H9 (cell line): ENCODE measurements at regions not wholly inside any gene's neighbourhood (a gene's known extent, or its start where the extent isn't known, plus 50 kb on each side); places are given as distances from the start of the nearest gene placed in this dataset.

ENCODE experiments used
- DNase-seq: peaks from one replicate; pipeline ENCODE4 v3.0.0-alpha.2; 2017
- H2AFZ ChIP-seq: one replicate; pipeline ENCODE4 v1.6.1; 2013; ENCODE audit warnings: mild to moderate bottlenecking, low read length, control low read depth, moderate library complexity
- H2AK5ac ChIP-seq: 2 replicates; pipeline ENCODE4 v1.6.1; 2013; ENCODE audit warnings: low read length, control low read depth, mixed read lengths; ENCODE audit not compliant: insufficient read length
- H2BK120ac ChIP-seq: one replicate; pipeline ENCODE4 v1.6.1; 2013; ENCODE audit warnings: low read depth, mild to moderate bottlenecking, low read length, control low read depth, inconsistent platforms; ENCODE audit not compliant: poor library complexity, severe bottlenecking
- H2BK12ac ChIP-seq: 2 replicates; pipeline ENCODE4 v1.6.1; 2013; ENCODE audit warnings: low read length, control low read depth, mixed read lengths, low read depth; ENCODE audit not compliant: insufficient read length
- H2BK15ac ChIP-seq: 2 replicates; pipeline ENCODE4 v1.6.1; 2013; ENCODE audit warnings: low read depth, low read length, control low read depth
- H2BK20ac ChIP-seq: one replicate; pipeline ENCODE4 v1.6.1; 2013; ENCODE audit warnings: low read depth, mild to moderate bottlenecking, low read length, control low read depth, inconsistent platforms; ENCODE audit not compliant: poor library complexity, severe bottlenecking
- H2BK5ac ChIP-seq: 2 replicates; pipeline ENCODE4 v1.6.1; 2013; ENCODE audit warnings: low read length, control low read depth, mixed read lengths; ENCODE audit not compliant: insufficient read length
- H3K14ac ChIP-seq: 2 replicates; pipeline ENCODE4 v1.6.1; 2013; ENCODE audit warnings: low read length, control low read depth; ENCODE audit not compliant: insufficient read depth
- H3K18ac ChIP-seq: 2 replicates; pipeline ENCODE4 v1.6.1; 2013; ENCODE audit warnings: low read depth, mild to moderate bottlenecking, mixed read lengths, low read length, control low read depth; ENCODE audit not compliant: insufficient read length
- H3K23ac ChIP-seq: 2 replicates; pipeline ENCODE4 v1.6.1; 2013; ENCODE audit warnings: low read length, control low read depth, mixed read lengths, low read depth; ENCODE audit not compliant: insufficient read length
- H3K23me2 ChIP-seq: 2 replicates; pipeline ENCODE4 v1.6.1; 2013; ENCODE audit warnings: low read depth, mild to moderate bottlenecking, mixed read lengths, low read length, control low read depth; ENCODE audit not compliant: insufficient read length, poor library complexity, severe bottlenecking
- H3K27ac ChIP-seq: 2 replicates; pipeline ENCODE4 v1.5.1; 2013; ENCODE audit warnings: low read length, control low read depth, mixed read lengths, low read depth; ENCODE audit not compliant: insufficient read length
- H3K27me3 ChIP-seq: 2 replicates; pipeline ENCODE4 v1.6.1; 2013; ENCODE audit warnings: low read length, control low read depth, inconsistent platforms; ENCODE audit not compliant: insufficient read depth
- H3K4ac ChIP-seq: 2 replicates; pipeline ENCODE4 v1.6.1; 2013; ENCODE audit warnings: low read depth, mild to moderate bottlenecking, control low read depth, inconsistent platforms, low read length, moderate library complexity
- H3K4me1 ChIP-seq: 2 replicates; pipeline ENCODE4 v1.6.1; 2013; ENCODE audit warnings: low read length, control low read depth, inconsistent platforms; ENCODE audit not compliant: insufficient read depth
- H3K4me2 ChIP-seq: 2 replicates; pipeline ENCODE4 v1.6.1; 2013; ENCODE audit warnings: low read length, control low read depth, mixed read lengths; ENCODE audit not compliant: insufficient read length, insufficient read depth
- H3K56ac ChIP-seq: 2 replicates; pipeline ENCODE4 v1.6.1; 2013; ENCODE audit warnings: low read depth, mild to moderate bottlenecking, mixed read lengths, low read length, control low read depth; ENCODE audit not compliant: insufficient read length
- H3K79me1 ChIP-seq: 2 replicates; pipeline ENCODE4 v1.6.1; 2013; ENCODE audit warnings: low read depth, mild to moderate bottlenecking, moderate library complexity, low read length, control low read depth, inconsistent platforms; ENCODE audit not compliant: insufficient read depth, poor library complexity, severe bottlenecking
- H3K79me2 ChIP-seq: 2 replicates; pipeline ENCODE4 v1.6.1; 2013; ENCODE audit warnings: low read length, control low read depth, inconsistent platforms; ENCODE audit not compliant: insufficient read depth
- H3K9ac ChIP-seq: 2 replicates; pipeline ENCODE4 v1.6.1; 2013; ENCODE audit warnings: low read length, control low read depth, mixed read lengths; ENCODE audit not compliant: insufficient read length; ENCODE audit errors: extremely low read depth
- H3K9me3 ChIP-seq: one replicate; pipeline ENCODE4 v1.6.1; 2013; ENCODE audit warnings: low read depth, low read length, inconsistent platforms; ENCODE audit not compliant: control insufficient read depth
- H3T11ph ChIP-seq: one replicate; pipeline ENCODE4 v1.6.1; 2013; ENCODE audit warnings: mild to moderate bottlenecking, low read length, control low read depth, inconsistent platforms
- H4K20me1 ChIP-seq: one replicate; pipeline ENCODE4 v1.6.1; 2013; ENCODE audit not compliant: control insufficient read depth, insufficient read length, insufficient read depth
- H4K5ac ChIP-seq: 2 replicates; pipeline ENCODE4 v1.6.1; 2013; ENCODE audit warnings: low read depth, mild to moderate bottlenecking, mixed read lengths, low read length, control low read depth; ENCODE audit not compliant: insufficient read length
- H4K8ac ChIP-seq: replicated peaks from 2 replicates; pipeline ENCODE4 v1.6.1; 2013; ENCODE audit warnings: low read length, control low read depth, mixed read lengths, low read depth; ENCODE audit not compliant: insufficient read length
- H4K91ac ChIP-seq: 2 replicates; pipeline ENCODE4 v1.6.1; 2013; ENCODE audit warnings: low read depth, mild to moderate bottlenecking, moderate library complexity, mixed read lengths, low read length, control low read depth; ENCODE audit not compliant: insufficient read length
- H3K27ac Mint-ChIP-seq, 3 experiments: 2 replicates in 2 of 3; 3 replicates in 1 of 3; pipeline ENCODE4 v1.8.0; 2020 to 2021; ENCODE audit warnings: mixed read lengths in 3 of 3, mild to moderate bottlenecking in 1 of 3, moderate library complexity in 1 of 3
- H3K27me3 Mint-ChIP-seq: 2 replicates; pipeline ENCODE4 v1.8.0; 2021; ENCODE audit warnings: low read depth, mild to moderate bottlenecking, moderate library complexity, mixed read lengths
- H3K36me3 Mint-ChIP-seq, 3 experiments: 2 replicates in 2 of 3; 3 replicates in 1 of 3; pipeline ENCODE4 v1.8.0; 2020 to 2021; ENCODE audit warnings: low read depth in 3 of 3, mixed read lengths in 3 of 3; ENCODE audit not compliant: insufficient read depth in 1 of 3
- H3K4me1 Mint-ChIP-seq, 2 experiments: 2 replicates each; pipeline ENCODE4 v1.8.0; 2020; ENCODE audit warnings: mixed read lengths in 2 of 2
- H3K4me3 Mint-ChIP-seq, 2 experiments: 2 replicates in 1 of 2; 3 replicates in 1 of 2; pipeline ENCODE4 v1.8.0; 2020 to 2021; ENCODE audit warnings: mild to moderate bottlenecking in 2 of 2, mixed read lengths in 2 of 2, moderate library complexity in 1 of 2
- H3K9me3 Mint-ChIP-seq, 2 experiments: 2 replicates in 1 of 2; 3 replicates in 1 of 2; pipeline ENCODE4 v1.8.0; 2020; ENCODE audit warnings: mild to moderate bottlenecking in 2 of 2, mixed read lengths in 2 of 2, moderate library complexity in 1 of 2
- CTCF ChIP-seq: fragments of 200-600 bp; sonication (generic); conservative IDR thresholded peaks from 3 replicates; pipeline ENCODE4 v1.8.0; 2021; ENCODE audit warnings: antibody characterized with exemption, mild to moderate bottlenecking
- WGBS: extraction: QIAGEN DNeasy Blood & Tissue Kit; methylation state at CpG from one replicate; pipeline ENCODE4 v1.1.7; 2013; ENCODE audit warnings: missing lambda C conversion rate, low lambda C conversion rate, mixed read lengths; ENCODE audit not compliant: insufficient read length; ENCODE audit errors: extremely low coverage; 5-methylcytosine and 5-hydroxymethylcytosine counted together

- Histone ChIP-seq H4K91ac (no peak overlapping the region), H3K18ac (no peak overlapping the region), H2BK5ac (no peak overlapping the region), H4K5ac (no peak overlapping the region), H3K23ac (no peak overlapping the region), H3K4ac (no peak overlapping the region), H3T11ph (no peak overlapping the region), H2BK12ac (no peak overlapping the region), H2BK15ac (no peak overlapping the region), H2AFZ (no peak overlapping the region), H3K9ac (no peak overlapping the region), H3K9me3 (no peaks in the 10 kb centered on the region), H3K4me1 (no peaks in the 10 kb centered on the region), H3K14ac (no peak overlapping the region), H3K79me2 (no peaks in the 10 kb centered on the region), H2BK20ac (no peak overlapping the region), H3K27ac (no peak overlapping the region), H3K23me2 (no peaks in the 10 kb centered on the region), H2BK120ac (no peak overlapping the region), H4K8ac (no peak overlapping the region), H4K20me1 (no peaks in the 10 kb centered on the region), H3K4me2 (no peak overlapping the region), H3K79me1 (no peaks in the 10 kb centered on the region), H2AK5ac (no peak overlapping the region), H3K27me3 (no peaks in the 10 kb centered on the region), H3K56ac (no peak overlapping the region)
- TF ChIP-seq CTCF = no peak
- Mint-ChIP-seq H3K27me3 (peaks cover 2% of the 10 kb centered on the region; the same call in 1 of the 2 replicates), H3K36me3 (peaks cover 0 to 9% (median 0%) of the 10 kb centered on the region in 3 experiments; a peak in 2 of 7 replicates), H3K27ac (peak overlapping the region in 1 of 3 experiments; percentile 58; a peak in 1 of 7 replicates), H3K4me3 (no peak overlapping the region), H3K4me1 (peaks cover 14 to 22% of the 10 kb centered on the region in 2 experiments), H3K9me3 (peaks cover 3 to 9% of the 10 kb centered on the region in 2 experiments; a peak in 4 of 5 replicates)
- no CpG with 5 or more reads among the region's 2 CpGs for WGBS
- no peak for DNase-seq
Measured at GRCh38 chr6:140636908-140637402, 1262.5 kb upstream of the CITED2 start.
